HCT116 (cell line): ENCODE measurements at regions not wholly inside any gene's neighbourhood (a gene's known extent, or its start where the extent isn't known, plus 50 kb on each side); places are given as distances from the start of the nearest gene placed in this dataset.

ENCODE experiments used
- ATAC-seq: fragments of 200-7000 bp; cut with Tn5 transposase; 2 replicates; pipeline ENCODE4 v1.9.1; 2020; ENCODE audit warnings: mild to moderate bottlenecking, moderate library complexity
- BruUV-seq: library from RNA; stranded (reverse); fragments of 400-500 nt; replicated peaks from 2 replicates; lab custom pipeline; 2021; lab: Mats Ljungman, UMichigan
- CTCF ChIA-PET: fragments of 300-600 bp; sonication (Branson Sonifier 250); formaldehyde crosslinking; loops from one replicate; lab custom pipeline; 2021; ENCODE audit warnings: antibody characterized with exemption; lab: Charles Lee
- POLR2A ChIA-PET: fragments of 300-600, 350-600 bp; sonication (Branson Sonifier 250); formaldehyde crosslinking; loops from one replicate; lab custom pipeline; 2021; ENCODE audit warnings: antibody characterized with exemption; lab: Charles Lee
- RAD21 ChIA-PET, 2 experiments: fragments of 300-600 bp; sonication (Branson Sonifier 250); formaldehyde crosslinking; loops; one replicate each; lab custom pipeline; 2023; ENCODE audit warnings: low total read pairs in 2 of 2; ENCODE audit not compliant: uncharacterized antibody in 2 of 2, unreplicated experiment in 2 of 2, low non-redundant PET in 1 of 2; lab: Charles Lee
- DNase-seq: peaks from one replicate; pipeline ENCODE4 v3.0.0-alpha.2; 2010; ENCODE audit warnings: low read depth, low spot score
- H2AFZ ChIP-seq: fragments of 200-600 bp; shearing (Covaris generic), sonication (generic); 2 replicates; pipeline ENCODE4 v1.6.1; 2017; ENCODE audit warnings: low read depth, mixed run types, mixed read lengths, antibody characterized with exemption, low read length; ENCODE audit not compliant: poor library complexity, severe bottlenecking
- H3K27ac ChIP-seq: 2 replicates; pipeline ENCODE4 v1.5.1; 2012; ENCODE audit warnings: low read depth, low read length
- H3K27me3 ChIP-seq: fragments of 200-600 bp; sonication (generic); 2 replicates; pipeline ENCODE4 v1.6.1; 2016; ENCODE audit warnings: mixed run types, low read length, mixed read lengths; ENCODE audit not compliant: insufficient read depth
- H3K36me3 ChIP-seq, 2 experiments: fragments of 200-500 bp in 1 of 2; fragments of 200-600 bp in 1 of 2; sonication (Bioruptor generic) in 1 of 2; sonication (generic) in 1 of 2; 2 replicates each; pipeline versions ENCODE4 v1.5.1 to v1.6.1; 2014 to 2016; ENCODE audit warnings: low read length in 2 of 2, inconsistent platforms in 1 of 2, mixed read lengths in 1 of 2, mixed run types in 1 of 2; ENCODE audit not compliant: insufficient read depth in 2 of 2, control insufficient read depth in 1 of 2
- H3K4me1 ChIP-seq, 2 experiments: fragments of 200-600 bp in 1 of 2; sonication (generic) in 1 of 2; 2 replicates each; pipeline versions ENCODE4 v1.5.1 to v1.6.1; 2012 to 2017; ENCODE audit warnings: low read length in 2 of 2, inconsistent platforms in 1 of 2, mild to moderate bottlenecking in 1 of 2, mixed read lengths in 1 of 2, mixed run types in 1 of 2, moderate library complexity in 1 of 2; ENCODE audit not compliant: insufficient read depth in 2 of 2, control insufficient read depth in 1 of 2
- H3K4me2 ChIP-seq: fragments of 200-600 bp; sonication (generic); 2 replicates; pipeline ENCODE4 v1.6.1; 2017; ENCODE audit warnings: mixed run types, low read length, mixed read lengths
- H3K4me3 ChIP-seq, 2 experiments: fragments of 200-600 bp in 1 of 2; sonication (generic) in 1 of 2; replicated peaks in 1 of 2; 2 replicates each; pipeline ENCODE4 v1.5.1; 2011 to 2016; ENCODE audit warnings: low read length in 2 of 2, control low read depth in 1 of 2, low read depth in 1 of 2, mild to moderate bottlenecking in 1 of 2, mixed read lengths in 1 of 2, mixed run types in 1 of 2
- H3K79me2 ChIP-seq: fragments of 200-600 bp; sonication (generic); 2 replicates; pipeline ENCODE4 v1.6.1; 2017; ENCODE audit warnings: mild to moderate bottlenecking, mixed run types, low read length, moderate library complexity, mixed read lengths; ENCODE audit not compliant: insufficient read depth
- H3K9ac ChIP-seq: fragments of 200-600 bp; sonication (generic); 2 replicates; pipeline ENCODE4 v1.6.1; 2016; ENCODE audit warnings: low read length, mixed read lengths
- H3K9me2 ChIP-seq: fragments of 200-600 bp; sonication (generic), shearing (Covaris generic); 2 replicates; pipeline ENCODE4 v1.6.1; 2017; ENCODE audit warnings: mixed run types, mild to moderate bottlenecking, moderate library complexity; ENCODE audit not compliant: insufficient read depth
- H3K9me3 ChIP-seq, 2 experiments: fragments of 200-500 bp in 1 of 2; fragments of 200-600 bp in 1 of 2; sonication (Bioruptor generic) in 1 of 2; sonication (generic) in 1 of 2; 2 replicates each; pipeline ENCODE4 v1.6.1; 2014 to 2017; ENCODE audit warnings: low read length in 2 of 2, mixed read lengths in 2 of 2, inconsistent platforms in 1 of 2, low read depth in 1 of 2, mild to moderate bottlenecking in 1 of 2, mixed run types in 1 of 2, moderate library complexity in 1 of 2; ENCODE audit not compliant: control insufficient read depth in 1 of 2, insufficient read depth in 1 of 2
- H4K20me1 ChIP-seq: fragments of 200-600 bp; sonication (generic), shearing (Covaris generic); 2 replicates; pipeline ENCODE4 v1.6.1; 2017; ENCODE audit warnings: mixed run types, mild to moderate bottlenecking, moderate library complexity; ENCODE audit not compliant: insufficient read depth
- ATF3 ChIP-seq: IDR thresholded peaks from 2 replicates; pipeline ENCODE4 v1.6.1; 2012
- CTCF ChIP-seq, 3 experiments: fragments of 200-600 bp in 1 of 3; sonication (generic) in 1 of 3; IDR thresholded peaks in 2 of 3; conservative IDR thresholded peaks in 1 of 3; 2 replicates each; pipeline ENCODE4 v1.5.1; 2012 to 2017; ENCODE audit warnings: low read depth in 2 of 3, low read length in 2 of 3, antibody characterized with exemption in 1 of 3, borderline replicate concordance in 1 of 3, control low read depth in 1 of 3, mild to moderate bottlenecking in 1 of 3, mixed read lengths in 1 of 3, mixed run types in 1 of 3, moderate library complexity in 1 of 3; ENCODE audit not compliant: insufficient read depth in 1 of 3
- EGR1 ChIP-seq: IDR thresholded peaks from 2 replicates; pipeline ENCODE4 v1.6.1; 2012; ENCODE audit warnings: low read depth
- EZH2 ChIP-seq: fragments of 200-600 bp; sonication (generic); IDR thresholded peaks from 2 replicates; pipeline ENCODE4 v1.6.1; 2017; ENCODE audit warnings: antibody characterized with exemption, mixed run types
- JUND ChIP-seq: IDR thresholded peaks from 2 replicates; pipeline ENCODE4 v1.6.1; 2012
- ZBTB33 ChIP-seq: IDR thresholded peaks from 2 replicates; pipeline ENCODE4 v1.6.1; 2011; ENCODE audit warnings: mild to moderate bottlenecking, low read length, moderate library complexity; ENCODE audit not compliant: insufficient replicate concordance; ENCODE audit errors: extremely low read depth
- intact Hi-C: fragments of 100-400 bp; cut with micrococcal nuclease; formaldehyde crosslinking; loops from 2 replicates; pipeline ENCODE4 v1.10.0; 2022

GRCh38 chr14:28895389-28895788 lies 128.8 kb downstream of the FOXG1 start:
- H3K79me2 ChIP-seq: no peaks in the 10 kb centered on the region
- ChIA-PET RAD21 (no interaction called here), CTCF (no interaction called here), POLR2A (no interaction called here)
- no TSS peak for BruUV-seq
- no peak overlapping the region for H3K9ac ChIP-seq
- intact Hi-C loops: no loop called here
- no peaks in the 10 kb centered on the region for H3K9me2 ChIP-seq
- peaks cover 18 to 51% of the 10 kb centered on the region in 2 experiments; a peak in 3 of 4 replicates for H3K9me3 ChIP-seq
- no peaks in the 10 kb centered on the region for H3K36me3 ChIP-seq
- no peaks in the 10 kb centered on the region for H3K27me3 ChIP-seq
- ATAC-seq: no peak
- no peak for DNase-seq
- H3K4me3 ChIP-seq: no peak overlapping the region
- no peak overlapping the region for H3K4me2 ChIP-seq
- H3K4me1 ChIP-seq: no peaks in the 10 kb centered on the region
- H4K20me1 ChIP-seq: no peaks in the 10 kb centered on the region
- no peak overlapping the region for H2AFZ ChIP-seq
- H3K27ac ChIP-seq: no peak overlapping the region
- TF ChIP-seq EGR1 (no peak), CTCF (IDR thresholded peaks at IDR 0.05 in 2 of 3, conservative IDR thresholded peaks at IDR 0.05 in 1 of 3; ENCODE audit: borderline replicate concordance in 1 of 3, insufficient read depth in 1 of 3, low read depth in 2 of 3, low read length in 2 of 3) (no peak), JUND (no peak), ZBTB33 (no peak), EZH2 (no peak), ATF3 (no peak)
